ENCODE measurements at regions not wholly inside any gene's neighbourhood (a gene's known extent, or its start where the extent isn't known, plus 50 kb on each side); places are given as distances from the start of the nearest gene placed in this dataset. TPM values are rescaled to one million over a fixed set of nuclear protein-coding genes. Genes with fewer than 3 reads are reported as not detected.
"Not testable (repeated sequence)": the region's sequence is repeated elsewhere in the genome, so short reads cannot be mapped to it uniquely, and the experiment has no call there.

GRCh38 chr16:29094729-29095624 lies 110.1 kb downstream of the LAT start:
- H3K4me3 ChIP-seq (ENCODE audit: low read depth, low read length); DNase-seq (ENCODE audit: low read depth): not testable (repeated sequence)

GRCh38 chr16:29094325-29094724 lies 109.5 kb downstream of the LAT start:
- not testable (repeated sequence) for DNase-seq (ENCODE audit: low read depth); H3K4me3 ChIP-seq (ENCODE audit: low read depth, low read length)

GRCh38 chr16:29089679-29090078 lies 104.8 kb downstream of the LAT start:
- H3K4me3 ChIP-seq (ENCODE audit: low read depth, low read length); DNase-seq (ENCODE audit: low read depth): not testable (repeated sequence)

- DNase-seq (ENCODE audit: low read depth); H3K4me3 ChIP-seq (ENCODE audit: low read depth, low read length): not testable (repeated sequence)
These were observed 102.8 kb downstream of the LAT start for GRCh38 chr16:29087673-29088072.

- DNase-seq (ENCODE audit: low read depth): peak; percentile 20
- peak overlapping the region; percentile 35 for H3K4me3 ChIP-seq (ENCODE audit: low read depth, low read length)
These were observed 97.2 kb downstream of the LAT start for GRCh38 chr16:29081829-29082639.

- DNase-seq (ENCODE audit: low read depth): peak; percentile 44
- H3K4me3 ChIP-seq (ENCODE audit: low read depth, low read length): peak overlapping the region; percentile 40
These were observed 89.9 kb downstream of the LAT start for GRCh38 chr16:29074554-29075402.

GRCh38 chr16:29062235-29062634 lies 77.4 kb downstream of the LAT start:
- not testable (repeated sequence) for H3K4me3 ChIP-seq (ENCODE audit: low read depth, low read length); DNase-seq (ENCODE audit: low read depth)

- not testable (repeated sequence) for DNase-seq (ENCODE audit: low read depth); H3K4me3 ChIP-seq (ENCODE audit: low read depth, low read length)
These were observed 76.6 kb downstream of the LAT start for GRCh38 chr16:29061467-29061921.

- H3K4me3 ChIP-seq (ENCODE audit: low read depth, low read length); DNase-seq (ENCODE audit: low read depth): not testable (repeated sequence)
These were observed 75.4 kb downstream of the LAT start for GRCh38 chr16:29060022-29060810.

GRCh38 chr16:29059575-29059974 lies 74.7 kb downstream of the LAT start:
- DNase-seq (ENCODE audit: low read depth); H3K4me3 ChIP-seq (ENCODE audit: low read depth, low read length): not testable (repeated sequence)

Small RNA genes in the stretch of these regions (small RNA-seq; reads per million reads assigned to genes)
- gene AC025279.1: not detected
- not detected for gene SNX29P2

Data from fibroblast of villous mesenchyme (primary cell).